Breast epithelium (tissue), 4 donors: ENCODE measurements at regions not wholly inside any gene's neighbourhood (a gene's known extent, or its start where the extent isn't known, plus 50 kb on each side); places are given as distances from the start of the nearest gene placed in this dataset.

Source experiments
- DNase-seq, 2 donors: peaks; one replicate each; pipeline ENCODE4 v3.0.0-alpha.2; 2019; ENCODE audit warnings: low spot score in 2 of 2
- H3K27ac ChIP-seq, 2 donors: fragments of 200-600 bp; sonication (generic) in 1 of 2; one replicate each; pipeline ENCODE4 v1.5.1; 2016 to 2019; ENCODE audit warnings: mild to moderate bottlenecking in 1 of 2
- H3K27me3 ChIP-seq, 2 donors: fragments of 200-600 bp; sonication (generic) in 1 of 2; one replicate each; pipeline versions ENCODE4 v1.5.1 to v1.6.0; 2017 to 2019; ENCODE audit warnings: control low read depth in 1 of 2, mild to moderate bottlenecking in 1 of 2
- H3K36me3 ChIP-seq: fragments of 200-600 bp; one replicate; pipeline ENCODE4 v1.5.1; 2019
- H3K4me1 ChIP-seq, 2 donors: fragments of 200-600 bp; sonication (generic); one replicate each; pipeline ENCODE4 v1.5.1; 2016 to 2019; ENCODE audit warnings: control low read depth in 1 of 2
- H3K4me3 ChIP-seq, 3 donors: fragments of 200-600 bp; sonication (generic); 1 replicate in 2 of 3; 2 replicates in 1 of 3; pipeline ENCODE4 v1.5.1; 2016 to 2019; ENCODE audit warnings: mild to moderate bottlenecking in 3 of 3, moderate library complexity in 2 of 3
- H3K9me3 ChIP-seq, 2 donors: fragments of 200-600 bp; sonication (generic) in 1 of 2; one replicate each; pipeline ENCODE4 v1.5.1; 2016 to 2019; ENCODE audit warnings: control low read depth in 1 of 2
- CTCF ChIP-seq, 3 donors: fragments of 450-650 bp; IDR thresholded peaks; one replicate each; pipeline ENCODE4 v1.5.1; 2016 to 2017; ENCODE audit warnings: antibody characterized with exemption in 3 of 3, mild to moderate bottlenecking in 3 of 3, moderate library complexity in 3 of 3
- POLR2A ChIP-seq: fragments of 450-650 bp; IDR thresholded peaks from one replicate; pipeline ENCODE4 v1.6.1; 2016; ENCODE audit warnings: antibody characterized with exemption, mild to moderate bottlenecking, moderate library complexity
- POLR2AphosphoS5 ChIP-seq, 3 donors: sonication (generic); formaldehyde crosslinking; IDR thresholded peaks; one replicate each; pipeline ENCODE4 v1.6.1; 2017; ENCODE audit warnings: antibody characterized with exemption in 3 of 3
- intact Hi-C: fragments of 100-400 bp; cut with DNase I; formaldehyde crosslinking; loops from one replicate; pipeline ENCODE4 v1.15.1; 2023; ENCODE audit warnings: low total_unique reads

DNA sequence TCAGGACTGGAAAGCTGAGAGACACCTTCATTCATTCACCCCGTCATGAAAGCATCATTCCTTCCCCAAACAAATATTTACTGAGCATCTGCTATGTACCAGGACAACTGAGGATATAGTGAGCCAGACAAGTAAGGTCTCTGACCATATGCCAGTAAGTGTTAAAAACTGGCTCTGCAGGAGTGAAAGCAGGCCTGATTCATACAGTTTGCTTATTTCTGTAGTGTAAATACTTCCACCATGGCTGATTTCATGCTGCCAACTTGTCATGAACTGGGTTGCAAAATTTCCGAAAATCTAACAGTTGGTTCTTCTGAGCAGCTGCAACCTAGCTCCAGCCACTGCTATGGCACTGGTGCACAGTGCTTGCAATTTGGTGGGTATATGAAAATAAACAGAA lies 68.1 kb downstream of the YIPF5 start:
- no peak for DNase-seq
- H3K36me3 ChIP-seq, result no peaks in the 10 kb centered on the region
- H3K27ac ChIP-seq, result no peak overlapping the region
- H3K4me3 ChIP-seq, result no peak overlapping the region
- H3K27me3 ChIP-seq, result no peaks in the 10 kb centered on the region
- H3K9me3 ChIP-seq, result no peaks in the 10 kb centered on the region
- TF ChIP-seq POLR2AphosphoS5 (IDR thresholded peaks at IDR 0.05), result no peak
- TF ChIP-seq POLR2A, result no peak
- TF ChIP-seq CTCF (IDR thresholded peaks at IDR 0.05), result no peak
- H3K4me1 ChIP-seq, result no peaks in the 10 kb centered on the region
- intact Hi-C loops, result no loop called here

DNA sequence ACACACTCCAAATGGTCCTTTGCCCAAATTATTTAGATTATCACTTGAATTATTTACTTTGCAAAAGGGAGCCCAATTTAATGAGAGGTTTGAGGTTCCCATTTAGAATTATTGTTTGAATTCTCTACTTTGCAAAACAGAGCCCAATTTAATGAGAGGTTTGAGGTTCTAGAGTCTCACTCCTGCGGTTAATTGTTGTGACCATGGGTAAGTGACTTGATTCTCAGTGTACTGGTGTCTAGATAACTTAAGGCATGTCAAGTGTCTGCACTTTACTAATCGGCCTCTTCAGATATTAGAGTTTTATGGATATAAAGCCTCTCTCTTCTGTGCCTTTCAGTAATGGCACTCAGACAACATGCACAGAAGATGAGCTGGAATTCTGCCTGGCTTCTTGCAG lies 67.5 kb downstream of the YIPF5 start:
- TF ChIP-seq POLR2AphosphoS5 (IDR thresholded peaks at IDR 0.05), result no peak
- TF ChIP-seq POLR2A, result no peak
- no peak overlapping the region for H3K27ac ChIP-seq
- intact Hi-C loops, result no loop called here
- no peak for DNase-seq
- no peaks in the 10 kb centered on the region for H3K27me3 ChIP-seq
- no peaks in the 10 kb centered on the region for H3K9me3 ChIP-seq
- no peaks in the 10 kb centered on the region for H3K36me3 ChIP-seq
- H3K4me1 ChIP-seq, result no peaks in the 10 kb centered on the region
- no peak overlapping the region for H3K4me3 ChIP-seq

DNA sequence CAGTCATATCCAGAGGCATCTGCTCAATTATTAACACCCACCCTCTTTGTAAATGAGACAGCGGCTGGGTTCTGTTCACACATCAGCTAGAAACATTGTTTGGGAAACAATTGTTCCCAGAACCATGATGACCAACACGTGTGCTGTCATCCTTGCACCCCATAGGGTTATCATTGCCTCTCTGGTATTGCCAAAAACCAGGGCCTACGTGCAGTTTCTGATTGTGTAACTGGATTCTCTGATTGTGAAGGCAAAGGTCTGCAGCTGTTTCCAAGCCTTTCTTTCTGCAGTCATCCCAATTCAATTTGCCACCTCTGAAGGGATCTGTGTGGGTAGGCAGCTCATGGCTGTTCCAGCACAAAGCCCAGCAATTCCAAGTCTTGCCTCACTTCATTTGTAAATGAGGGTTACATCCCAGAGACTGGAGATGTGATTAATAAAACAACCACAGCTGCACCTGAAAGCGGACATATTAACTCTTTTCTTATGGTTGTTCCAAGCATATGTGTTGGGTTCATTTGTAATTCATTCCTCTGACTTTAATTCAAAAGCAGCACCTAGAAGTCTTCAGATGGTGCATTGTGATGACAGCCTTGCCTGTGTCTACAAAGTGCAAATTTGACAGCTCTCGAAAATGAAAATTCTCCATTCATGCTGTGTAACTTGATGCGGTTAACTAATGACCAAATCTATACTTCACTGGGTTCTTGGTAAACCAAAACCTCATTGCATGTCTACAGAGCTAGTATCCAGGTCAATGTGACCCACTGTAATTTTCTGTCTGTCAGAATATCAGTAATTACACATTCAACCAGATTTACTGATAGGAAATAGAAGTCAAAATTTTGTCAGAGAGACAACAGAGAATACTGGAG lies 66.6 kb downstream of the YIPF5 start:
- H3K27ac ChIP-seq, result no peak overlapping the region
- intact Hi-C loops, result no loop called here
- no peak overlapping the region for H3K4me3 ChIP-seq
- TF ChIP-seq POLR2A (no peak), POLR2AphosphoS5 (IDR thresholded peaks at IDR 0.05) (no peak), CTCF (IDR thresholded peaks at IDR 0.05) (no peak)
- H3K36me3 ChIP-seq, result no peaks in the 10 kb centered on the region
- no peaks in the 10 kb centered on the region for H3K9me3 ChIP-seq
- no peaks in the 10 kb centered on the region for H3K4me1 ChIP-seq
- no peak for DNase-seq
- no peaks in the 10 kb centered on the region for H3K27me3 ChIP-seq

GRCh38 chr5:144105371-144105770 lies 65.1 kb downstream of the YIPF5 start:
- DNase-seq, result no peak
- intact Hi-C loops, result no loop called here
- no peaks in the 10 kb centered on the region for H3K27me3 ChIP-seq
- no peaks in the 10 kb centered on the region for H3K36me3 ChIP-seq
- H3K9me3 ChIP-seq, result no peaks in the 10 kb centered on the region
- H3K4me1 ChIP-seq, result no peaks in the 10 kb centered on the region
- TF ChIP-seq POLR2A, result no peak
- no peak overlapping the region for H3K27ac ChIP-seq
- no peak overlapping the region for H3K4me3 ChIP-seq

DNA sequence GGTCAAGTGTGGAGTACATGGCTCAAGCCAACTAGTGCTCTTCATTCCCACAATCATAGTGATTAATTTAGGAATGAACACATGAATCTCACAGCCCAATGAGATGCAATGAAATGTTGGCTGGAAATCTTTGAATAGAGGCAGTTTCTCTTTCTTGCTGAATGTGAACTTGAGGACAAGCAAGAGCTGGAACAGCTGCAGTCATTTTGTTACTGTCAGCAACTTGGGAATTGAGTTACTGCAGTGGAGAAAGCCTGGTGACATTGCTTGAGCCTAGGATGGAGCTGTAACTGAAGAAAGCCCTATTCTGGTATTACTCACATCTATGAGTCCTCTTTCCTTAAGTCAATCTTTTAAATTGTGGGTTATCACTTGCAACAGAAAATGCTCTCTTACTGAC lies 62.3 kb downstream of the YIPF5 start:
- no peak overlapping the region for H3K4me3 ChIP-seq
- no peaks in the 10 kb centered on the region for H3K36me3 ChIP-seq
- H3K27me3 ChIP-seq, result no peaks in the 10 kb centered on the region
- H3K27ac ChIP-seq, result no peak overlapping the region
- H3K4me1 ChIP-seq, result no peaks in the 10 kb centered on the region
- intact Hi-C loops, result no loop called here
- TF ChIP-seq CTCF (IDR thresholded peaks at IDR 0.05), result no peak
- no peak for TF ChIP-seq POLR2AphosphoS5 (IDR thresholded peaks at IDR 0.05)
- TF ChIP-seq POLR2A, result no peak
- DNase-seq, result no peak
- no peaks in the 10 kb centered on the region for H3K9me3 ChIP-seq
